NCI-H146 treated with DMSO at 0.1 percent for 48 hours (cell line): ENCODE measurements at regions not wholly inside any gene's neighbourhood (a gene's known extent, or its start where the extent isn't known, plus 50 kb on each side); places are given as distances from the start of the nearest gene placed in this dataset.
"Not testable (repeated sequence)": the region's sequence is repeated elsewhere in the genome, so short reads cannot be mapped to it uniquely, and the experiment has no call there.

ENCODE experiments used
- DNase-seq: peaks from one replicate; lab custom pipeline; 2025; ENCODE audit not compliant: unreplicated experiment; lab: John Stamatoyannopoulos, UW

GRCh38 chr5:39633057-39633456 lies 208.3 kb upstream of the DAB2 start:
- DNase-seq, result no peak

GRCh38 chr5:39631958-39632357 lies 207.2 kb upstream of the DAB2 start:
- DNase-seq, result no peak

- DNase-seq, result no peak
These were observed 205.2 kb upstream of the DAB2 start for GRCh38 chr5:39629946-39630345.

GRCh38 chr5:39628348-39628747 lies 203.6 kb upstream of the DAB2 start:
- no peak for DNase-seq

GRCh38 chr5:39624890-39625289 lies 200.1 kb upstream of the DAB2 start:
- no peak for DNase-seq

- no peak for DNase-seq
These were observed 199.6 kb upstream of the DAB2 start for GRCh38 chr5:39624268-39624886.

- no peak for DNase-seq
These were observed 198.6 kb upstream of the DAB2 start for GRCh38 chr5:39623291-39623865.

- no peak for DNase-seq
These were observed 197.5 kb upstream of the DAB2 start for GRCh38 chr5:39622281-39622680.

- no peak for DNase-seq
These were observed 194.5 kb upstream of the DAB2 start for GRCh38 chr5:39619168-39619818.

- no peak for DNase-seq
These were observed 193.6 kb upstream of the DAB2 start for GRCh38 chr5:39618391-39618790.

GRCh38 chr5:39616131-39616530 lies 191.4 kb upstream of the DAB2 start:
- no peak for DNase-seq

- not testable (repeated sequence) for DNase-seq
These were observed 186.3 kb upstream of the DAB2 start for GRCh38 chr5:39611076-39611475.

GRCh38 chr5:39608024-39608423 lies 183.2 kb upstream of the DAB2 start:
- DNase-seq, result no peak

- no peak for DNase-seq
These were observed 181.8 kb upstream of the DAB2 start for GRCh38 chr5:39606591-39606990.

- DNase-seq, result no peak
These were observed 181.1 kb upstream of the DAB2 start for GRCh38 chr5:39605588-39606575.

GRCh38 chr5:39605145-39605544 lies 180.4 kb upstream of the DAB2 start:
- DNase-seq, result no peak

- DNase-seq, result no peak
These were observed 179.7 kb upstream of the DAB2 start for GRCh38 chr5:39604491-39604890.

- no peak for DNase-seq
These were observed 175.1 kb upstream of the DAB2 start for GRCh38 chr5:39599721-39600431.

- DNase-seq, result no peak
These were observed 174.0 kb upstream of the DAB2 start for GRCh38 chr5:39598661-39599248.

GRCh38 chr5:39588179-39588578 lies 163.4 kb upstream of the DAB2 start:
- DNase-seq, result no peak
